ENCODE measurements at regions not wholly inside any gene's neighbourhood (a gene's known extent, or its start where the extent isn't known, plus 50 kb on each side); places are given as distances from the start of the nearest gene placed in this dataset.

- no peak for DNase-seq (ENCODE audit: low read depth in 1 of 2, low spot score in 1 of 2)
- H3K27me3 ChIP-seq (ENCODE audit: insufficient read depth, poor library complexity, severe bottlenecking): no peaks in the 10 kb centered on the region
- no peak overlapping the region for H3K27ac ChIP-seq (replicated peaks)
- H3K4me3 ChIP-seq (replicated peaks; ENCODE audit: insufficient read depth, low read length): no peak overlapping the region
- TF ChIP-seq SPI1 (IDR thresholded peaks at IDR 0.05; ENCODE audit: borderline replicate concordance, low read depth) (no peak), GABPA (IDR thresholded peaks at IDR 0.05; ENCODE audit: low read depth) (no peak), POLR2AphosphoS5 (IDR thresholded peaks at IDR 0.05; ENCODE audit: low read depth) (no peak)
- TF ChIP-seq, protein P1, sequence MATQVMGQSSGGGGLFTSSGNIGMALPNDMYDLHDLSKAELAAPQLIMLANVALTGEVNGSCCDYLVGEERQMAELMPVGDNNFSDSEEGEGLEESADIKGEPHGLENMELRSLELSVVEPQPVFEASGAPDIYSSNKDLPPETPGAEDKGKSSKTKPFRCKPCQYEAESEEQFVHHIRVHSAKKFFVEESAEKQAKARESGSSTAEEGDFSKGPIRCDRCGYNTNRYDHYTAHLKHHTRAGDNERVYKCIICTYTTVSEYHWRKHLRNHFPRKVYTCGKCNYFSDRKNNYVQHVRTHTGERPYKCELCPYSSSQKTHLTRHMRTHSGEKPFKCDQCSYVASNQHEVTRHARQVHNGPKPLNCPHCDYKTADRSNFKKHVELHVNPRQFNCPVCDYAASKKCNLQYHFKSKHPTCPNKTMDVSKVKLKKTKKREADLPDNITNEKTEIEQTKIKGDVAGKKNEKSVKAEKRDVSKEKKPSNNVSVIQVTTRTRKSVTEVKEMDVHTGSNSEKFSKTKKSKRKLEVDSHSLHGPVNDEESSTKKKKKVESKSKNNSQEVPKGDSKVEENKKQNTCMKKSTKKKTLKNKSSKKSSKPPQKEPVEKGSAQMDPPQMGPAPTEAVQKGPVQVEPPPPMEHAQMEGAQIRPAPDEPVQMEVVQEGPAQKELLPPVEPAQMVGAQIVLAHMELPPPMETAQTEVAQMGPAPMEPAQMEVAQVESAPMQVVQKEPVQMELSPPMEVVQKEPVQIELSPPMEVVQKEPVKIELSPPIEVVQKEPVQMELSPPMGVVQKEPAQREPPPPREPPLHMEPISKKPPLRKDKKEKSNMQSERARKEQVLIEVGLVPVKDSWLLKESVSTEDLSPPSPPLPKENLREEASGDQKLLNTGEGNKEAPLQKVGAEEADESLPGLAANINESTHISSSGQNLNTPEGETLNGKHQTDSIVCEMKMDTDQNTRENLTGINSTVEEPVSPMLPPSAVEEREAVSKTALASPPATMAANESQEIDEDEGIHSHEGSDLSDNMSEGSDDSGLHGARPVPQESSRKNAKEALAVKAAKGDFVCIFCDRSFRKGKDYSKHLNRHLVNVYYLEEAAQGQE (IDR thresholded peaks at IDR 0.05; ENCODE audit: insufficient replicate concordance, low read depth): no peak
- TF ChIP-seq, protein P2, sequence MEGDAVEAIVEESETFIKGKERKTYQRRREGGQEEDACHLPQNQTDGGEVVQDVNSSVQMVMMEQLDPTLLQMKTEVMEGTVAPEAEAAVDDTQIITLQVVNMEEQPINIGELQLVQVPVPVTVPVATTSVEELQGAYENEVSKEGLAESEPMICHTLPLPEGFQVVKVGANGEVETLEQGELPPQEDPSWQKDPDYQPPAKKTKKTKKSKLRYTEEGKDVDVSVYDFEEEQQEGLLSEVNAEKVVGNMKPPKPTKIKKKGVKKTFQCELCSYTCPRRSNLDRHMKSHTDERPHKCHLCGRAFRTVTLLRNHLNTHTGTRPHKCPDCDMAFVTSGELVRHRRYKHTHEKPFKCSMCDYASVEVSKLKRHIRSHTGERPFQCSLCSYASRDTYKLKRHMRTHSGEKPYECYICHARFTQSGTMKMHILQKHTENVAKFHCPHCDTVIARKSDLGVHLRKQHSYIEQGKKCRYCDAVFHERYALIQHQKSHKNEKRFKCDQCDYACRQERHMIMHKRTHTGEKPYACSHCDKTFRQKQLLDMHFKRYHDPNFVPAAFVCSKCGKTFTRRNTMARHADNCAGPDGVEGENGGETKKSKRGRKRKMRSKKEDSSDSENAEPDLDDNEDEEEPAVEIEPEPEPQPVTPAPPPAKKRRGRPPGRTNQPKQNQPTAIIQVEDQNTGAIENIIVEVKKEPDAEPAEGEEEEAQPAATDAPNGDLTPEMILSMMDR (IDR thresholded peaks at IDR 0.05; ENCODE audit: insufficient read depth, low read length): no peak
These were observed 289.5 kb upstream of the ADGRL2 start for GRCh38 chr1:81511281-81511680.

- Histone ChIP-seq H3K27ac (replicated peaks) (no peak overlapping the region), H3K4me3 (replicated peaks; ENCODE audit: insufficient read depth, low read length) (no peak overlapping the region), H3K27me3 (ENCODE audit: insufficient read depth, poor library complexity, severe bottlenecking) (no peaks in the 10 kb centered on the region)
- TF ChIP-seq, protein P1 (IDR thresholded peaks at IDR 0.05; ENCODE audit: insufficient replicate concordance, low read depth): no peak
- TF ChIP-seq SPI1 (IDR thresholded peaks at IDR 0.05; ENCODE audit: borderline replicate concordance, low read depth): no peak
- TF ChIP-seq, protein P2 (IDR thresholded peaks at IDR 0.05; ENCODE audit: insufficient read depth, low read length): no peak
- TF ChIP-seq POLR2AphosphoS5 (IDR thresholded peaks at IDR 0.05; ENCODE audit: low read depth): no peak
- no peak for TF ChIP-seq GABPA (IDR thresholded peaks at IDR 0.05; ENCODE audit: low read depth)
- DNase-seq (ENCODE audit: low read depth in 1 of 2, low spot score in 1 of 2): no peak
These were observed 290.0 kb upstream of the ADGRL2 start for GRCh38 chr1:81510701-81511100.

DNA sequence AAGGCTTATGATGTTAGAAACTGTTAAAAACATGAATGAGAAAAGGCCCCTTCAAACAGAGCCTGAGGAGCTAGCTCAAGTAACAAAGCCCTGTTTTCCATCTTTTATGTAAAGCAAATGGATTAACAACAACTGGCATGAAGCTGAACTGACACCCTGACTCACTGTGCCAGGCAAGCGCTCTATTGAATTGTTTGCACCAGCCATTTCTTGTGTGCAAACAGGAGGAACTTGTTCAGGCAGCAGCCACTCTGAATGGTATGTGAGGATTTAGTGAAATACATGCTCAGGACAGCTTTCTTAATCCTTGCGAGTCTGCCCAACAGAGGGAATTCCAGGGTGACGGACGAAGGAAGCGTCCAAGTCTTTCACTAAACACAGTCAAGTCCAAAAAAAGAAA, 291.1 kb upstream of the ADGRL2 start:
- TF ChIP-seq, protein P2 (IDR thresholded peaks at IDR 0.05; ENCODE audit: insufficient read depth, low read length): no peak
- TF ChIP-seq GABPA (IDR thresholded peaks at IDR 0.05; ENCODE audit: low read depth): no peak
- no peak overlapping the region for H3K4me3 ChIP-seq (replicated peaks; ENCODE audit: insufficient read depth, low read length)
- H3K27ac ChIP-seq (replicated peaks): no peak overlapping the region
- DNase-seq (ENCODE audit: low read depth in 1 of 2, low spot score in 1 of 2): no peak
- no peaks in the 10 kb centered on the region for H3K27me3 ChIP-seq (ENCODE audit: insufficient read depth, poor library complexity, severe bottlenecking)

GRCh38 chr1:81506699-81507098, 294.0 kb upstream of the ADGRL2 start:
- Histone ChIP-seq H3K27me3 (ENCODE audit: insufficient read depth, poor library complexity, severe bottlenecking) (no peaks in the 10 kb centered on the region), H3K27ac (replicated peaks) (no peak overlapping the region), H3K4me3 (replicated peaks; ENCODE audit: insufficient read depth, low read length) (no peak overlapping the region)
- no peak for DNase-seq (ENCODE audit: low read depth in 1 of 2, low spot score in 1 of 2)
- TF ChIP-seq SPI1 (IDR thresholded peaks at IDR 0.05; ENCODE audit: borderline replicate concordance, low read depth) (no peak), GABPA (IDR thresholded peaks at IDR 0.05; ENCODE audit: low read depth) (no peak), POLR2AphosphoS5 (IDR thresholded peaks at IDR 0.05; ENCODE audit: low read depth) (no peak)
- TF ChIP-seq, protein P1 (IDR thresholded peaks at IDR 0.05; ENCODE audit: insufficient replicate concordance, low read depth): no peak
- TF ChIP-seq, protein P2 (IDR thresholded peaks at IDR 0.05; ENCODE audit: insufficient read depth, low read length): no peak
